Endothelial cell of umbilical vein (primary cell): ENCODE measurements at regions not wholly inside any gene's neighbourhood (a gene's known extent, or its start where the extent isn't known, plus 50 kb on each side); places are given as distances from the start of the nearest gene placed in this dataset.
"Not testable (repeated sequence)": the region's sequence is repeated elsewhere in the genome, so short reads cannot be mapped to it uniquely, and the experiment has no call there.

Experiments used
- BruUV-seq: library from RNA; stranded (reverse); fragments of 400-500 nt; replicated peaks from 2 replicates; lab custom pipeline; 2021; lab: Mats Ljungman, UMichigan
- CTCF ChIA-PET: fragments of 300-600, 350-600 bp; sonication (Branson Sonifier 250); formaldehyde crosslinking; loops from one replicate; lab custom pipeline; 2021; ENCODE audit warnings: antibody characterized with exemption, inconsistent platforms; lab: Charles Lee
- POLR2A ChIA-PET: fragments of 300-600, 350-600 bp; sonication (Branson Sonifier 250); formaldehyde crosslinking; loops from one replicate; lab custom pipeline; 2021; ENCODE audit warnings: antibody characterized with exemption, inconsistent platforms; lab: Charles Lee
- DNase-seq: peaks from one replicate; pipeline ENCODE4 v3.0.0-alpha.2; 2011; ENCODE audit warnings: low read depth, low spot score
- FAIRE-seq: peaks from 2 replicates; lab custom pipeline; 2011; peaks lifted over from hg19 to GRCh38; lab: Jason Lieb, UNC
- H2AFZ ChIP-seq: 2 replicates; pipeline ENCODE4 v1.6.0; 2012; ENCODE audit warnings: low read depth, low read length, control low read depth, inconsistent platforms
- H3K27ac ChIP-seq: 2 replicates; pipeline ENCODE4 v1.5.1; 2011; ENCODE audit warnings: low read depth, mild to moderate bottlenecking, control low read depth, low read length, moderate library complexity; ENCODE audit not compliant: insufficient read depth
- H3K27me3 ChIP-seq, 2 experiments: 2 replicates each; pipeline versions ENCODE4 v1.6.0 to v1.6.1; 2011; ENCODE audit warnings: low read length in 2 of 2, mixed read lengths in 1 of 2; ENCODE audit not compliant: control insufficient read depth in 2 of 2, insufficient read depth in 2 of 2
- H3K36me3 ChIP-seq, 2 experiments: 2 replicates in 1 of 2; 3 replicates in 1 of 2; pipeline ENCODE4 v1.5.1; 2011; ENCODE audit warnings: low read length in 2 of 2, mild to moderate bottlenecking in 1 of 2, moderate library complexity in 1 of 2; ENCODE audit not compliant: control insufficient read depth in 2 of 2, insufficient read depth in 2 of 2; ENCODE audit errors: extremely low read depth in 1 of 2
- H3K4me1 ChIP-seq: 3 replicates; pipeline ENCODE4 v1.5.1; 2011; ENCODE audit warnings: mild to moderate bottlenecking, low read length; ENCODE audit not compliant: control insufficient read depth, insufficient read depth; ENCODE audit errors: extremely low read depth
- H3K4me2 ChIP-seq: 2 replicates; pipeline ENCODE4 v1.6.1; 2011; ENCODE audit warnings: low read length, control low read depth, mixed read lengths; ENCODE audit not compliant: insufficient read depth
- H3K4me3 ChIP-seq, 3 experiments: fragments of 200-600 bp in 1 of 3; sonication (generic), shearing (Covaris generic) in 1 of 3; replicated peaks in 1 of 3; 2 replicates each; pipeline ENCODE4 v1.5.1; 2011 to 2016; ENCODE audit warnings: control low read depth in 3 of 3, low read length in 3 of 3, mild to moderate bottlenecking in 2 of 3, inconsistent platforms in 1 of 3, low read depth in 1 of 3, moderate library complexity in 1 of 3; ENCODE audit not compliant: insufficient read depth in 1 of 3
- H3K79me2 ChIP-seq: 2 replicates; pipeline ENCODE4 v1.6.0; 2012; ENCODE audit warnings: low read length, inconsistent platforms; ENCODE audit not compliant: control insufficient read depth, insufficient read depth
- H3K9ac ChIP-seq: replicated peaks from 2 replicates; pipeline ENCODE3; 2011; ENCODE audit warnings: low read length, control low read depth; ENCODE audit not compliant: insufficient read depth; ENCODE audit errors: extremely low read depth
- H3K9me1 ChIP-seq: replicated peaks from 3 replicates; pipeline ENCODE4 v1.6.0; 2011; ENCODE audit warnings: mild to moderate bottlenecking, low read length; ENCODE audit not compliant: control insufficient read depth, insufficient read depth; ENCODE audit errors: extremely low read depth
- H3K9me3 ChIP-seq: replicated peaks from 2 replicates; pipeline ENCODE4 v1.5.1; 2012; ENCODE audit warnings: low read length, inconsistent platforms; ENCODE audit not compliant: control insufficient read depth, insufficient read depth
- H4K20me1 ChIP-seq: replicated peaks from 2 replicates; pipeline ENCODE3; 2011; ENCODE audit warnings: mild to moderate bottlenecking, low read length; ENCODE audit not compliant: control insufficient read depth, insufficient read depth; ENCODE audit errors: extremely low read depth
- EZH2 ChIP-seq: IDR thresholded peaks from 2 replicates; pipeline ENCODE4 v1.6.1; 2012; ENCODE audit warnings: borderline replicate concordance, low read depth, mild to moderate bottlenecking, moderate library complexity, low read length, inconsistent platforms; ENCODE audit not compliant: severe bottlenecking
- FOS ChIP-seq: IDR thresholded peaks from 2 replicates; pipeline ENCODE4 v1.6.1; 2011; ENCODE audit warnings: mild to moderate bottlenecking, low read length, moderate library complexity, borderline replicate concordance; ENCODE audit not compliant: insufficient read depth
- JUN ChIP-seq: IDR thresholded peaks from 2 replicates; pipeline ENCODE4 v1.6.1; 2011; ENCODE audit warnings: borderline replicate concordance, low read depth; ENCODE audit not compliant: insufficient read length, insufficient read depth
- MYC ChIP-seq: IDR thresholded peaks from one replicate; pipeline ENCODE4 v1.6.1; 2011; ENCODE audit warnings: mild to moderate bottlenecking, low read depth, low read length
- POLR2AphosphoS5 ChIP-seq: IDR thresholded peaks from 2 replicates; pipeline ENCODE4 v1.6.1; 2012; ENCODE audit warnings: low read depth, mild to moderate bottlenecking, control low read depth, low read length, moderate library complexity; ENCODE audit not compliant: insufficient read depth
- dilution Hi-C: fragments of 300-500 bp; cut with MboI; formaldehyde crosslinking; loops from one replicate; pipeline ENCODE4 v1.15.0; 2019; ENCODE audit warnings: low sequenced_read_pairs; ENCODE audit not compliant: extremely low pct_ligation_motif_present
- intact Hi-C: fragments of 100-400 bp; cut with micrococcal nuclease; formaldehyde crosslinking; loops from one replicate; pipeline ENCODE4 v1.10.0; 2022
- TF ChIP-seq, protein P1 (sequence below): IDR thresholded peaks from 2 replicates; pipeline ENCODE4 v1.6.1; 2011; ENCODE audit not compliant: insufficient read depth, insufficient read length
- TF ChIP-seq, protein P2 (sequence below), 2 donors: IDR thresholded peaks; 1 replicate in 1 of 2; 2 replicates in 1 of 2; pipeline ENCODE4 v1.5.1; 2011; ENCODE audit warnings: low read length in 2 of 2, mild to moderate bottlenecking in 2 of 2, moderate library complexity in 2 of 2, control low read depth in 1 of 2, inconsistent platforms in 1 of 2, low read depth in 1 of 2; ENCODE audit not compliant: insufficient read depth in 1 of 2; ENCODE audit errors: extremely low read depth in 1 of 2

DNA sequence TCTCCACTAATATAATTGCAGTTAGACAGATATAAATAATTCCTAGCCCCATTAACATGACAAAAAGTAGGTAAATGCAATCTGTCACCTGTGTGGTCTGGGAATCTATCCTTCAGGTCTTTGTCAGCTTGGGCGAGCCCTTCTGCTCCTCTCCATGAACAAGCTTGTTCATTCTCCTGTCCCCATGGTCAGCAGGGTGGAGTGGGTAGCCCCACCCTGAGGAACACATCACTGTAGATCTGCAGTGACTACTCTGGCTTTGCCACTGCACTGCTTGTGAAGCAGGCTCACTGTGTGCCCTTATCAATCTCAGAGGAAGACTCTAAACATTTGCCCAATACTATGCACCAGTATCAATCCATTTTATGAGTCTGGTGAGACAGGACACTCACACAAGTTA, 279.0 kb downstream of the MATN1 start:
- Histone ChIP-seq H3K79me2 (no peaks in the 10 kb centered on the region), H3K36me3 (no peaks in the 10 kb centered on the region), H3K27ac (no peak overlapping the region), H3K4me2 (no peak overlapping the region), H4K20me1 (no peaks in the 10 kb centered on the region), H2AFZ (no peak overlapping the region), H3K4me3 (no peak overlapping the region), H3K9ac (no peak overlapping the region), H3K9me1 (no peaks in the 10 kb centered on the region), H3K9me3 (no peaks in the 10 kb centered on the region), H3K27me3 (no peaks in the 10 kb centered on the region), H3K4me1 (no peaks in the 10 kb centered on the region)
- CTCF ChIA-PET, result no interaction called here
- BruUV-seq, result no TSS peak
- POLR2A ChIA-PET, result no interaction called here
- FAIRE-seq (no peak), DNase-seq (no peak)
- dilution Hi-C loops, result no loop called here
- intact Hi-C loops, result no loop called here
- TF ChIP-seq JUN, result no peak
- TF ChIP-seq MYC, result no peak
- TF ChIP-seq POLR2AphosphoS5, result no peak
- no peak for TF ChIP-seq EZH2
- TF ChIP-seq, protein P1, sequence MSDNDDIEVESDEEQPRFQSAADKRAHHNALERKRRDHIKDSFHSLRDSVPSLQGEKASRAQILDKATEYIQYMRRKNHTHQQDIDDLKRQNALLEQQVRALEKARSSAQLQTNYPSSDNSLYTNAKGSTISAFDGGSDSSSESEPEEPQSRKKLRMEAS, result no peak
- no peak for TF ChIP-seq FOS
- TF ChIP-seq, protein P2, sequence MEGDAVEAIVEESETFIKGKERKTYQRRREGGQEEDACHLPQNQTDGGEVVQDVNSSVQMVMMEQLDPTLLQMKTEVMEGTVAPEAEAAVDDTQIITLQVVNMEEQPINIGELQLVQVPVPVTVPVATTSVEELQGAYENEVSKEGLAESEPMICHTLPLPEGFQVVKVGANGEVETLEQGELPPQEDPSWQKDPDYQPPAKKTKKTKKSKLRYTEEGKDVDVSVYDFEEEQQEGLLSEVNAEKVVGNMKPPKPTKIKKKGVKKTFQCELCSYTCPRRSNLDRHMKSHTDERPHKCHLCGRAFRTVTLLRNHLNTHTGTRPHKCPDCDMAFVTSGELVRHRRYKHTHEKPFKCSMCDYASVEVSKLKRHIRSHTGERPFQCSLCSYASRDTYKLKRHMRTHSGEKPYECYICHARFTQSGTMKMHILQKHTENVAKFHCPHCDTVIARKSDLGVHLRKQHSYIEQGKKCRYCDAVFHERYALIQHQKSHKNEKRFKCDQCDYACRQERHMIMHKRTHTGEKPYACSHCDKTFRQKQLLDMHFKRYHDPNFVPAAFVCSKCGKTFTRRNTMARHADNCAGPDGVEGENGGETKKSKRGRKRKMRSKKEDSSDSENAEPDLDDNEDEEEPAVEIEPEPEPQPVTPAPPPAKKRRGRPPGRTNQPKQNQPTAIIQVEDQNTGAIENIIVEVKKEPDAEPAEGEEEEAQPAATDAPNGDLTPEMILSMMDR (IDR thresholded peaks at IDR 0.05; ENCODE audit: extremely low read depth in 1 of 2, insufficient read depth in 1 of 2, low read depth in 1 of 2, low read length in 2 of 2), result no peak

DNA sequence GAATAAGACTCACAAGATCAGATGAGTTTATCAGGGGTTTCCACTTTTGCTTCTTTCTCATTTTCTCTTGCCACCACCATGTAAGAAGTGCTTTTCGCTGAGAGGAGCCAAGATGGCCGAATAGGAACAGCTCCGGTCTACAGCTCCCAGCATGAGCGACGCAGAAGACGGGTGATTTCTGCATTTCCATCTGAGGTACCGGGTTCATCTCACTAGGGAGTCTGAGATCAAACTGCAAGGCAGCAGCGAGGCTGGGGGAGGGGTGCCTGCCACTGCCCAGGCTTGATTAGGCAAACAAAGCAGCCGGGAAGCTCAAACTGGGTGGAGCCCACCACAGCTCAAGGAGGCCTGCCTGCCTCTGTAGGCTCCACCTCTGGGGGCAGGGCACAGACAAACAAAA, 285.1 kb downstream of the MATN1 start:
- H3K27ac ChIP-seq, H2AFZ ChIP-seq, H3K9me3 ChIP-seq, H3K4me1 ChIP-seq, FAIRE-seq, H3K27me3 ChIP-seq, H3K4me3 ChIP-seq, H3K4me2 ChIP-seq, BruUV-seq, POLR2A ChIA-PET, H3K9me1 ChIP-seq, intact Hi-C loops, H3K9ac ChIP-seq, H3K79me2 ChIP-seq, H4K20me1 ChIP-seq, H3K36me3 ChIP-seq, dilution Hi-C loops, CTCF ChIA-PET, DNase-seq: not testable (repeated sequence)
